ENCODE measurements at regions not wholly inside any gene's neighbourhood (a gene's known extent, or its start where the extent isn't known, plus 50 kb on each side); places are given as distances from the start of the nearest gene placed in this dataset.

- Histone ChIP-seq H3K79me2 (ENCODE audit: low read depth) (no peaks in the 10 kb centered on the region), H2AFZ (replicated peaks) (no peak overlapping the region), H3K4me1 (peaks cover 12% of the 10 kb centered on the region), H3K27me3 (no peaks in the 10 kb centered on the region), H3K9ac (no peak overlapping the region), H3K4me3 (no peak overlapping the region), H3K4me2 (no peak overlapping the region), H3K27ac (no peak overlapping the region), H3K36me3 (no peaks in the 10 kb centered on the region), H4K20me1 (ENCODE audit: low read depth) (no peaks in the 10 kb centered on the region), H3F3A (ENCODE audit: low read depth) (no peaks in the 10 kb centered on the region), H3K9me3 (ENCODE audit: low read depth) (no peaks in the 10 kb centered on the region)
- peak overlapping the region; percentile 70 for H3K27ac Mint-ChIP-seq
- peaks cover 18% of the 10 kb centered on the region for H3K9me3 Mint-ChIP-seq
- peaks cover under 1% of the 10 kb centered on the region for H3K27me3 Mint-ChIP-seq (ENCODE audit: insufficient read depth, low read depth)
- DNase-seq (ENCODE audit: low spot score), result no peak
- TF ChIP-seq CTCF (IDR thresholded peaks at IDR 0.05), result no peak
- TF ChIP-seq EZH2 (IDR thresholded peaks at IDR 0.05), result no peak
- no peak for TF ChIP-seq EZH2phosphoT487 (IDR thresholded peaks at IDR 0.05)
- no peak overlapping the region for H3K4me3 Mint-ChIP-seq
- H3K36me3 Mint-ChIP-seq, result peaks cover 6% of the 10 kb centered on the region
- H3K4me1 Mint-ChIP-seq, result peaks cover 20% of the 10 kb centered on the region
These were observed 373.1 kb downstream of the CMPK2 start for GRCh38 chr2:6492573-6492972.

- Mint-ChIP-seq H3K4me3 (no peak overlapping the region), H3K27me3 (ENCODE audit: insufficient read depth, low read depth) (peaks cover 3% of the 10 kb centered on the region), H3K4me1 (peaks cover 20% of the 10 kb centered on the region), H3K27ac (peak overlapping the region; percentile 70), H3K36me3 (peaks cover 6% of the 10 kb centered on the region), H3K9me3 (peaks cover 14% of the 10 kb centered on the region)
- Histone ChIP-seq H4K20me1 (ENCODE audit: low read depth) (no peaks in the 10 kb centered on the region), H3K4me3 (no peak overlapping the region), H3K27ac (no peak overlapping the region), H3K4me1 (peaks cover 12% of the 10 kb centered on the region), H3K27me3 (no peaks in the 10 kb centered on the region), H3K36me3 (no peaks in the 10 kb centered on the region), H3K9me3 (ENCODE audit: low read depth) (no peaks in the 10 kb centered on the region), H3K79me2 (ENCODE audit: low read depth) (no peaks in the 10 kb centered on the region), H3K4me2 (no peak overlapping the region), H2AFZ (replicated peaks) (no peak overlapping the region), H3F3A (ENCODE audit: low read depth) (no peaks in the 10 kb centered on the region), H3K9ac (no peak overlapping the region)
- no peak for TF ChIP-seq EZH2phosphoT487 (IDR thresholded peaks at IDR 0.05)
- TF ChIP-seq CTCF (IDR thresholded peaks at IDR 0.05), result no peak
- no peak for TF ChIP-seq EZH2 (IDR thresholded peaks at IDR 0.05)
- DNase-seq (ENCODE audit: low spot score), result no peak
These were observed 372.4 kb downstream of the CMPK2 start for GRCh38 chr2:6493266-6493665.

GRCh38 chr2:6493669-6494068, 372.0 kb downstream of the CMPK2 start:
- H3K79me2 ChIP-seq (ENCODE audit: low read depth), result no peaks in the 10 kb centered on the region
- H3K27me3 ChIP-seq, result no peaks in the 10 kb centered on the region
- DNase-seq (ENCODE audit: low spot score), result no peak
- no peaks in the 10 kb centered on the region for H3K36me3 ChIP-seq
- peaks cover 5% of the 10 kb centered on the region for H3K36me3 Mint-ChIP-seq
- peaks cover 20% of the 10 kb centered on the region for H3K4me1 Mint-ChIP-seq
- H3K27ac Mint-ChIP-seq, result no peak overlapping the region
- H3K9me3 ChIP-seq (ENCODE audit: low read depth), result no peaks in the 10 kb centered on the region
- H4K20me1 ChIP-seq (ENCODE audit: low read depth), result no peaks in the 10 kb centered on the region
- H3K4me2 ChIP-seq, result no peak overlapping the region
- H3K4me3 ChIP-seq, result no peak overlapping the region
- H3K27ac ChIP-seq, result no peak overlapping the region
- H3K9me3 Mint-ChIP-seq, result peaks cover 12% of the 10 kb centered on the region
- no peaks in the 10 kb centered on the region for H3F3A ChIP-seq (ENCODE audit: low read depth)
- H3K27me3 Mint-ChIP-seq (ENCODE audit: insufficient read depth, low read depth), result peaks cover 3% of the 10 kb centered on the region
- TF ChIP-seq EZH2 (IDR thresholded peaks at IDR 0.05) (no peak), CTCF (IDR thresholded peaks at IDR 0.05) (no peak), EZH2phosphoT487 (IDR thresholded peaks at IDR 0.05) (no peak)
- H3K4me1 ChIP-seq, result peaks cover 12% of the 10 kb centered on the region
- H3K9ac ChIP-seq, result no peak overlapping the region
- H3K4me3 Mint-ChIP-seq, result no peak overlapping the region
- no peak overlapping the region for H2AFZ ChIP-seq (replicated peaks)

Measured in neural progenitor cell (in vitro differentiated cells).